Osteoblast (primary cell): ENCODE measurements at regions not wholly inside any gene's neighbourhood (a gene's known extent, or its start where the extent isn't known, plus 50 kb on each side); places are given as distances from the start of the nearest gene placed in this dataset.

Experiments used
- DNase-seq: peaks from one replicate; pipeline ENCODE4 v3.0.0; 2011; ENCODE audit warnings: low spot score, mixed read lengths; ENCODE audit not compliant: insufficient read length; ENCODE audit errors: missing footprints
- H2AFZ ChIP-seq: 2 replicates; pipeline ENCODE4 v1.6.0; 2011; ENCODE audit warnings: mild to moderate bottlenecking, low read length
- H3K27ac ChIP-seq: 2 replicates; pipeline ENCODE4 v1.5.1; 2011; ENCODE audit warnings: mild to moderate bottlenecking, low read depth, low read length, moderate library complexity
- H3K27me3 ChIP-seq: 2 replicates; pipeline ENCODE4 v1.6.0; 2012; ENCODE audit warnings: mild to moderate bottlenecking, control low read depth, inconsistent platforms, low read length, moderate library complexity; ENCODE audit not compliant: insufficient read depth
- H3K36me3 ChIP-seq: 2 replicates; pipeline ENCODE4 v1.5.1; 2011; ENCODE audit warnings: mild to moderate bottlenecking, low read length, control low read depth, moderate library complexity; ENCODE audit not compliant: insufficient read depth
- H3K4me1 ChIP-seq: 2 replicates; pipeline ENCODE4 v1.5.1; 2011; ENCODE audit warnings: mild to moderate bottlenecking, low read length, control low read depth, moderate library complexity; ENCODE audit not compliant: insufficient read depth
- H3K4me2 ChIP-seq: 2 replicates; pipeline ENCODE4 v1.6.0; 2011; ENCODE audit warnings: mild to moderate bottlenecking, low read length; ENCODE audit not compliant: insufficient read depth
- H3K4me3 ChIP-seq: fragments of 200-600 bp; sonication (generic); 3 replicates; pipeline ENCODE4 v1.5.1; 2012; ENCODE audit warnings: mild to moderate bottlenecking, low read length, inconsistent platforms; ENCODE audit not compliant: insufficient read depth
- H3K79me2 ChIP-seq: 2 replicates; pipeline ENCODE4 v1.6.0; 2012; ENCODE audit warnings: mild to moderate bottlenecking, low read length, control low read depth, inconsistent platforms; ENCODE audit not compliant: insufficient read depth
- H3K9me3 ChIP-seq: 2 replicates; pipeline ENCODE4 v1.5.1; 2011; ENCODE audit warnings: low read depth, low read length, control low read depth
- H4K20me1 ChIP-seq: 2 replicates; pipeline ENCODE4 v1.6.0; 2012; ENCODE audit warnings: mild to moderate bottlenecking, low read length, control low read depth; ENCODE audit not compliant: insufficient read depth
- CTCF ChIP-seq: IDR thresholded peaks from 2 replicates; pipeline ENCODE4 v1.5.1; 2011; ENCODE audit warnings: mild to moderate bottlenecking, low read depth, low read length, moderate library complexity; ENCODE audit errors: extremely low read depth

GRCh38 chr20:6914986-6915385 is 147.5 kb downstream of the BMP2 start:
- DNase-seq: no peak
- Histone ChIP-seq H3K9me3 (no peaks in the 10 kb centered on the region), H3K27ac (no peak overlapping the region), H3K27me3 (no peaks in the 10 kb centered on the region), H3K79me2 (no peaks in the 10 kb centered on the region), H3K4me3 (no peak overlapping the region), H2AFZ (no peak overlapping the region), H3K36me3 (no peaks in the 10 kb centered on the region), H3K4me2 (no peak overlapping the region), H3K4me1 (no peaks in the 10 kb centered on the region), H4K20me1 (no peaks in the 10 kb centered on the region)
- no peak for TF ChIP-seq CTCF

- H3K36me3 ChIP-seq: no peaks in the 10 kb centered on the region
- no peak overlapping the region for H3K4me2 ChIP-seq
- no peaks in the 10 kb centered on the region for H3K27me3 ChIP-seq
- no peaks in the 10 kb centered on the region for H3K9me3 ChIP-seq
- no peaks in the 10 kb centered on the region for H3K79me2 ChIP-seq
- H3K4me1 ChIP-seq: no peaks in the 10 kb centered on the region
- no peaks in the 10 kb centered on the region for H4K20me1 ChIP-seq
- H2AFZ ChIP-seq: no peak overlapping the region
- no peak for TF ChIP-seq CTCF
- H3K27ac ChIP-seq: no peak overlapping the region
- H3K4me3 ChIP-seq: no peak overlapping the region
- DNase-seq: no peak
Measured at GRCh38 chr20:6916938-6917337, 149.5 kb downstream of the BMP2 start.

DNA sequence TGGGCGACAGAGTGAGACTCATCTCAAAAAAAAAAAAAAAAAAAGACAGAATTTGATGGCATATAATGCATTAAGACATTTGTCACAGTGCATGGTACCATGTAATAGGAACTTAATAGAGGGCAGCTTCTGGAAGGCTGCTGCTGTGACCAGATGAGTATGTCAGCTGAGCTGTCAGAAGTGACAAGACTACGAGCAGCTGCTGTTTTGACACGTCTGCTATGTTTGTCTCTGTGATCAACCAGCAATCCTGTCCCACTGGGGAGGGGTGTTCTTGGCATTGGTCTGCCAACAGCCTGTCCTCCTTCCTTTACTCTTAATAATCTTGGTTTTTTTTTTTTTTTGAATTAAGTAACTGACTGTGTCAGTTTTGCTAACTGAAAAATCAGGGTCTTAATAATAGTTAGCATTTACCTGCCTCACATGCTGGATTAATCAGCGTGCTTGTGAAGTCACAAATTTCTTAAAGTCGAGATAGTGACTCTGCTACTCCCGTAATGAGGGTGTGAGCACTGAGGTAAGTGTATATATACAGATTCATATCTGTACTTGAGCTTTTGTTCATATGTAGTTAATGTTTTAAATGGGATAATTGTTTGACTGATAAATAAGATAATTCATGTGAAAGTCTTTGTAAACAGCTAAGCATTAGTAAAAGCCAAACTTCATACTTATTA is 152.4 kb downstream of the BMP2 start:
- no peak overlapping the region for H3K27ac ChIP-seq
- H4K20me1 ChIP-seq: no peaks in the 10 kb centered on the region
- H3K27me3 ChIP-seq: no peaks in the 10 kb centered on the region
- H3K4me2 ChIP-seq: no peak overlapping the region
- TF ChIP-seq CTCF: no peak
- no peak overlapping the region for H2AFZ ChIP-seq
- H3K4me1 ChIP-seq: no peaks in the 10 kb centered on the region
- H3K9me3 ChIP-seq: no peaks in the 10 kb centered on the region
- no peaks in the 10 kb centered on the region for H3K79me2 ChIP-seq
- H3K36me3 ChIP-seq: no peaks in the 10 kb centered on the region
- H3K4me3 ChIP-seq: no peak overlapping the region
- no peak for DNase-seq

GRCh38 chr20:6920991-6921613 is 153.6 kb downstream of the BMP2 start:
- Histone ChIP-seq H3K9me3 (no peaks in the 10 kb centered on the region), H3K36me3 (no peaks in the 10 kb centered on the region), H2AFZ (no peak overlapping the region), H3K4me3 (no peak overlapping the region), H4K20me1 (no peaks in the 10 kb centered on the region), H3K27me3 (no peaks in the 10 kb centered on the region), H3K79me2 (no peaks in the 10 kb centered on the region), H3K4me2 (no peak overlapping the region), H3K4me1 (no peaks in the 10 kb centered on the region), H3K27ac (no peak overlapping the region)
- DNase-seq: no peak
- no peak for TF ChIP-seq CTCF
